Liver (tissue), 3 donors: ENCODE measurements at regions not wholly inside any gene's neighbourhood (a gene's known extent, or its start where the extent isn't known, plus 50 kb on each side); places are given as distances from the start of the nearest gene placed in this dataset.

Experiments used
- ATF3 ChIP-seq: IDR thresholded peaks from 2 replicates; pipeline ENCODE4 v1.6.1; 2016; ENCODE audit warnings: antibody characterized with exemption
- EGR1 ChIP-seq, 2 donors: IDR thresholded peaks; 2 replicates each; pipeline ENCODE4 v1.6.1; 2016 to 2018; ENCODE audit warnings: antibody characterized with exemption in 2 of 2, low read depth in 2 of 2
- GABPA ChIP-seq, 2 donors: IDR thresholded peaks in 1 of 2; conservative IDR thresholded peaks in 1 of 2; 2 replicates each; pipeline ENCODE4 v1.6.1; 2016; ENCODE audit warnings: antibody characterized with exemption in 2 of 2, mild to moderate bottlenecking in 1 of 2, moderate library complexity in 1 of 2
- JUND ChIP-seq, 2 donors: IDR thresholded peaks; 2 replicates each; pipeline ENCODE4 v1.6.1; 2016; ENCODE audit warnings: antibody characterized with exemption in 2 of 2
- MAX ChIP-seq: IDR thresholded peaks from 2 replicates; pipeline ENCODE4 v1.6.1; 2016; ENCODE audit warnings: antibody characterized with exemption
- RAD21 ChIP-seq, 2 donors: IDR thresholded peaks; 2 replicates each; pipeline ENCODE4 v1.6.1; 2016; ENCODE audit warnings: antibody characterized with exemption in 2 of 2, mild to moderate bottlenecking in 2 of 2
- SP1 ChIP-seq: IDR thresholded peaks from 2 replicates; pipeline ENCODE4 v1.6.1; 2018; ENCODE audit warnings: antibody characterized with exemption, mild to moderate bottlenecking
- TF ChIP-seq, protein P1 (sequence below): fragments of 150-350 bp; IDR thresholded peaks from 2 replicates; pipeline ENCODE4 v1.5.1; 2017; ENCODE audit warnings: improper control_type of control experiment, low read depth, low read length; ENCODE audit not compliant: missing input control
- TF ChIP-seq, protein P2 (sequence below): IDR thresholded peaks from 2 replicates; pipeline ENCODE4 v1.6.1; 2016; ENCODE audit warnings: antibody characterized with exemption, mild to moderate bottlenecking
- donor health status: healthy.
- donor health status: healthy.

- TF ChIP-seq, protein P1, sequence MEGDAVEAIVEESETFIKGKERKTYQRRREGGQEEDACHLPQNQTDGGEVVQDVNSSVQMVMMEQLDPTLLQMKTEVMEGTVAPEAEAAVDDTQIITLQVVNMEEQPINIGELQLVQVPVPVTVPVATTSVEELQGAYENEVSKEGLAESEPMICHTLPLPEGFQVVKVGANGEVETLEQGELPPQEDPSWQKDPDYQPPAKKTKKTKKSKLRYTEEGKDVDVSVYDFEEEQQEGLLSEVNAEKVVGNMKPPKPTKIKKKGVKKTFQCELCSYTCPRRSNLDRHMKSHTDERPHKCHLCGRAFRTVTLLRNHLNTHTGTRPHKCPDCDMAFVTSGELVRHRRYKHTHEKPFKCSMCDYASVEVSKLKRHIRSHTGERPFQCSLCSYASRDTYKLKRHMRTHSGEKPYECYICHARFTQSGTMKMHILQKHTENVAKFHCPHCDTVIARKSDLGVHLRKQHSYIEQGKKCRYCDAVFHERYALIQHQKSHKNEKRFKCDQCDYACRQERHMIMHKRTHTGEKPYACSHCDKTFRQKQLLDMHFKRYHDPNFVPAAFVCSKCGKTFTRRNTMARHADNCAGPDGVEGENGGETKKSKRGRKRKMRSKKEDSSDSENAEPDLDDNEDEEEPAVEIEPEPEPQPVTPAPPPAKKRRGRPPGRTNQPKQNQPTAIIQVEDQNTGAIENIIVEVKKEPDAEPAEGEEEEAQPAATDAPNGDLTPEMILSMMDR: no peak
- TF ChIP-seq RAD21 (IDR thresholded peaks at IDR 0.05): no peak
- no peak for TF ChIP-seq JUND (IDR thresholded peaks at IDR 0.05)
- no peak for TF ChIP-seq GABPA (IDR thresholded peaks at IDR 0.05 in 1 of 2, conservative IDR thresholded peaks at IDR 0.05 in 1 of 2)
- no peak for TF ChIP-seq MAX
- no peak for TF ChIP-seq EGR1 (IDR thresholded peaks at IDR 0.05; ENCODE audit: low read depth in 2 of 2)
- TF ChIP-seq, protein P2, sequence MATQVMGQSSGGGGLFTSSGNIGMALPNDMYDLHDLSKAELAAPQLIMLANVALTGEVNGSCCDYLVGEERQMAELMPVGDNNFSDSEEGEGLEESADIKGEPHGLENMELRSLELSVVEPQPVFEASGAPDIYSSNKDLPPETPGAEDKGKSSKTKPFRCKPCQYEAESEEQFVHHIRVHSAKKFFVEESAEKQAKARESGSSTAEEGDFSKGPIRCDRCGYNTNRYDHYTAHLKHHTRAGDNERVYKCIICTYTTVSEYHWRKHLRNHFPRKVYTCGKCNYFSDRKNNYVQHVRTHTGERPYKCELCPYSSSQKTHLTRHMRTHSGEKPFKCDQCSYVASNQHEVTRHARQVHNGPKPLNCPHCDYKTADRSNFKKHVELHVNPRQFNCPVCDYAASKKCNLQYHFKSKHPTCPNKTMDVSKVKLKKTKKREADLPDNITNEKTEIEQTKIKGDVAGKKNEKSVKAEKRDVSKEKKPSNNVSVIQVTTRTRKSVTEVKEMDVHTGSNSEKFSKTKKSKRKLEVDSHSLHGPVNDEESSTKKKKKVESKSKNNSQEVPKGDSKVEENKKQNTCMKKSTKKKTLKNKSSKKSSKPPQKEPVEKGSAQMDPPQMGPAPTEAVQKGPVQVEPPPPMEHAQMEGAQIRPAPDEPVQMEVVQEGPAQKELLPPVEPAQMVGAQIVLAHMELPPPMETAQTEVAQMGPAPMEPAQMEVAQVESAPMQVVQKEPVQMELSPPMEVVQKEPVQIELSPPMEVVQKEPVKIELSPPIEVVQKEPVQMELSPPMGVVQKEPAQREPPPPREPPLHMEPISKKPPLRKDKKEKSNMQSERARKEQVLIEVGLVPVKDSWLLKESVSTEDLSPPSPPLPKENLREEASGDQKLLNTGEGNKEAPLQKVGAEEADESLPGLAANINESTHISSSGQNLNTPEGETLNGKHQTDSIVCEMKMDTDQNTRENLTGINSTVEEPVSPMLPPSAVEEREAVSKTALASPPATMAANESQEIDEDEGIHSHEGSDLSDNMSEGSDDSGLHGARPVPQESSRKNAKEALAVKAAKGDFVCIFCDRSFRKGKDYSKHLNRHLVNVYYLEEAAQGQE: no peak
- no peak for TF ChIP-seq SP1
- no peak for TF ChIP-seq ATF3
Measured at GRCh38 chr3:95627293-95627692, 1187.1 kb upstream of the EPHA6 start.
